Hepatocyte (in vitro differentiated cells): ENCODE measurements at regions not wholly inside any gene's neighbourhood (a gene's known extent, or its start where the extent isn't known, plus 50 kb on each side); places are given as distances from the start of the nearest gene placed in this dataset.

ENCODE experiments used
- DNase-seq: peaks from one replicate; pipeline ENCODE4 v3.0.0-alpha.2; 2016; ENCODE audit warnings: low spot score
- H2AFZ ChIP-seq: fragments of 200-600 bp; sonication (generic); 2 replicates; pipeline ENCODE4 v1.6.0; 2016; ENCODE audit warnings: antibody characterized with exemption, mild to moderate bottlenecking
- H3K27ac ChIP-seq: fragments of 200-600 bp; sonication (generic); 2 replicates; pipeline ENCODE4 v1.5.1; 2016; ENCODE audit warnings: mild to moderate bottlenecking
- H3K27me3 ChIP-seq: fragments of 200-600 bp; sonication (generic); 2 replicates; pipeline ENCODE4 v1.6.1; 2016
- H3K36me3 ChIP-seq: fragments of 200-600 bp; sonication (generic); replicated peaks from 2 replicates; pipeline ENCODE4 v1.5.1; 2016; ENCODE audit warnings: low read depth; ENCODE audit not compliant: insufficient read depth
- H3K4me1 ChIP-seq: fragments of 200-600 bp; sonication (generic); 2 replicates; pipeline ENCODE4 v1.5.1; 2016; ENCODE audit warnings: mild to moderate bottlenecking, moderate library complexity; ENCODE audit not compliant: insufficient read depth
- H3K4me2 ChIP-seq: fragments of 200-600 bp; sonication (generic); 2 replicates; pipeline ENCODE4 v1.6.0; 2016
- H3K4me3 ChIP-seq: fragments of 200-600 bp; sonication (generic); 2 replicates; pipeline ENCODE4 v1.5.1; 2016; ENCODE audit warnings: mild to moderate bottlenecking
- H3K79me2 ChIP-seq: fragments of 200-600 bp; sonication (generic); 2 replicates; pipeline ENCODE4 v1.6.0; 2017; ENCODE audit warnings: mild to moderate bottlenecking
- H3K9me2 ChIP-seq: fragments of 200-600 bp; sonication (generic); replicated peaks from 2 replicates; pipeline ENCODE4 v1.6.0; 2017; ENCODE audit warnings: mild to moderate bottlenecking; ENCODE audit not compliant: insufficient read depth
- H3K9me3 ChIP-seq: fragments of 200-600 bp; sonication (generic); 2 replicates; pipeline ENCODE4 v1.5.1; 2016; ENCODE audit warnings: low read depth, mild to moderate bottlenecking
- H4K20me1 ChIP-seq: fragments of 200-600 bp; sonication (generic); 2 replicates; pipeline ENCODE4 v1.6.0; 2016; ENCODE audit warnings: mild to moderate bottlenecking; ENCODE audit not compliant: insufficient read depth, poor library complexity, severe bottlenecking
- EZH2 ChIP-seq: fragments of 200-600 bp; sonication (generic); IDR thresholded peaks from 2 replicates; pipeline ENCODE4 v1.6.1; 2016; ENCODE audit warnings: antibody characterized with exemption, mild to moderate bottlenecking, borderline replicate concordance
- EZH2phosphoT487 ChIP-seq: fragments of 200-600 bp; sonication (generic); IDR thresholded peaks from one replicate; pipeline ENCODE4 v1.6.1; 2018; ENCODE audit warnings: antibody characterized with exemption, mild to moderate bottlenecking, low read depth, moderate library complexity; ENCODE audit not compliant: unreplicated experiment, severe bottlenecking
- WGBS: methylation state at CpG from one replicate; pipeline ENCODE4 v1.1.6; 2016; ENCODE audit warnings: low lambda C conversion rate; ENCODE audit errors: missing lambda C conversion rate; 5-methylcytosine and 5-hydroxymethylcytosine counted together
- TF ChIP-seq, protein P1 (sequence below): fragments of 200-600 bp; sonication (generic); IDR thresholded peaks from 2 replicates; pipeline ENCODE4 v1.5.1; 2016; ENCODE audit warnings: antibody characterized with exemption, mild to moderate bottlenecking; ENCODE audit not compliant: poor library complexity

DNA sequence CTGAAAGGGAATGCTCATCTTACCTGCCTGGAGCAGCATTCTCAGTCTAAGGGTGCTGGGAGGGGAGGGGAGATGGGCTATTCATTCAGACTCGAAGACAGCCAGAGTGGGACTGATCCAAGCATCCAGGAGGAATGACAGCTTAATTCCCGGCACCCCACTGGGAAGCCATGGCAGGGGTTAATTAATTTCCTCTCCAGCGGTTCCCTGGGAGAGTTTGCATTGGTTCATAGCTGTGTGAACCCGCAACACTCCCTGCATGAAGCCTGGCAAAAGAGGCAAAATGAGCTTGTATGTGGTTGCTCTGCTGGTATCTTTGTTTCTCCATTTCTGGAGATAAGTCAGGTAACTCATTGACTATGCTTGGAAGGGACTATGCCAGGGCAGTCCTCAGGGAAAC, 401.0 kb upstream of the SLC24A2 start:
- Histone ChIP-seq H3K27ac (no peak overlapping the region), H4K20me1 (no peaks in the 10 kb centered on the region), H3K9me3 (no peaks in the 10 kb centered on the region), H3K9me2 (no peaks in the 10 kb centered on the region), H3K36me3 (no peaks in the 10 kb centered on the region), H3K4me1 (no peaks in the 10 kb centered on the region), H3K4me2 (no peak overlapping the region), H3K4me3 (no peak overlapping the region), H3K27me3 (no peaks in the 10 kb centered on the region), H2AFZ (no peak overlapping the region), H3K79me2 (no peaks in the 10 kb centered on the region)
- DNase-seq = no peak
- TF ChIP-seq EZH2phosphoT487 (no peak), EZH2 (no peak)
- TF ChIP-seq, protein P1, sequence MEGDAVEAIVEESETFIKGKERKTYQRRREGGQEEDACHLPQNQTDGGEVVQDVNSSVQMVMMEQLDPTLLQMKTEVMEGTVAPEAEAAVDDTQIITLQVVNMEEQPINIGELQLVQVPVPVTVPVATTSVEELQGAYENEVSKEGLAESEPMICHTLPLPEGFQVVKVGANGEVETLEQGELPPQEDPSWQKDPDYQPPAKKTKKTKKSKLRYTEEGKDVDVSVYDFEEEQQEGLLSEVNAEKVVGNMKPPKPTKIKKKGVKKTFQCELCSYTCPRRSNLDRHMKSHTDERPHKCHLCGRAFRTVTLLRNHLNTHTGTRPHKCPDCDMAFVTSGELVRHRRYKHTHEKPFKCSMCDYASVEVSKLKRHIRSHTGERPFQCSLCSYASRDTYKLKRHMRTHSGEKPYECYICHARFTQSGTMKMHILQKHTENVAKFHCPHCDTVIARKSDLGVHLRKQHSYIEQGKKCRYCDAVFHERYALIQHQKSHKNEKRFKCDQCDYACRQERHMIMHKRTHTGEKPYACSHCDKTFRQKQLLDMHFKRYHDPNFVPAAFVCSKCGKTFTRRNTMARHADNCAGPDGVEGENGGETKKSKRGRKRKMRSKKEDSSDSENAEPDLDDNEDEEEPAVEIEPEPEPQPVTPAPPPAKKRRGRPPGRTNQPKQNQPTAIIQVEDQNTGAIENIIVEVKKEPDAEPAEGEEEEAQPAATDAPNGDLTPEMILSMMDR = no peak
- WGBS = 46% methylated on average over 4 of the region's 4 CpGs

DNA sequence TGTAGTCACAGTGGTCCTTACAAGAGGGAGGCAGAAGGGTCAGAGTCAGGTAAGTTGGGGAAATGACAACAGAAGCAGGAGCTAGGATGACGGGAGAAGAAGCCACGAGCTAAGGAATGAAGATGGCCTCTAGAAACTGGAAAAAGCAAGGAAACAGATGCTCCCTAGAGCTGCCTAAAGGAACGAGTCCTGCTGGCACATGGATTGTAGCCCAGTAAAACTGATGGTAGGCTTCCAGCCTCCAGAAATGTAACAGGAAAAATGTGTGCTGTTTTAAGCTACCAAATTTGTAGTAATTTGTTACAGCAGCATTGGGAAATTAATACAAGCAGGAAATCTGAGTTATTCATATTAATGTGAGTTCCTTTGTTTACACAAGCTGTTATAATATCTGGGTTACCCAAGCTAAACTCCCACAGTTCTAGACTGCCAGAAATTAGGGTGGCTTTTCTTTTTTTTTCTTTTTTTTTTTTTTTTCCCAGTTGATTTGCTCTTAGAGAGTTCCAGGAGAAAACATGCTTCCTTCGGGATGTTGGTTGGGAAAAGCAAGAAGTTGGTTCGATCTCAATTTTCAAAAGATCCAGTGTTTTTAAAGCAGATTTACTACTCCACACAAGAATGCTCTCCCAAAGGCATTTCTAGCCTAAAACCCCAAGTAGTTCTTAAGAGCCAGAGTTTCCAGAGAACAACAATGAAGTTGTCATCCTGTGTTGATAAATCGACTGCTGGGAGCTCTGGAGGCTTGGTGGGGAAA, 400.0 kb upstream of the SLC24A2 start:
- Histone ChIP-seq H3K9me3 (no peaks in the 10 kb centered on the region), H3K27me3 (no peaks in the 10 kb centered on the region), H3K4me1 (no peaks in the 10 kb centered on the region), H3K79me2 (no peaks in the 10 kb centered on the region), H3K36me3 (no peaks in the 10 kb centered on the region), H4K20me1 (no peaks in the 10 kb centered on the region), H3K4me2 (no peak overlapping the region), H3K4me3 (no peak overlapping the region), H3K9me2 (no peaks in the 10 kb centered on the region), H3K27ac (no peak overlapping the region), H2AFZ (no peak overlapping the region)
- TF ChIP-seq EZH2 = no peak
- TF ChIP-seq, protein P1 = no peak
- TF ChIP-seq EZH2phosphoT487 = no peak
- 76% methylated on average over 6 of the region's 6 CpGs for WGBS
- DNase-seq = no peak

DNA sequence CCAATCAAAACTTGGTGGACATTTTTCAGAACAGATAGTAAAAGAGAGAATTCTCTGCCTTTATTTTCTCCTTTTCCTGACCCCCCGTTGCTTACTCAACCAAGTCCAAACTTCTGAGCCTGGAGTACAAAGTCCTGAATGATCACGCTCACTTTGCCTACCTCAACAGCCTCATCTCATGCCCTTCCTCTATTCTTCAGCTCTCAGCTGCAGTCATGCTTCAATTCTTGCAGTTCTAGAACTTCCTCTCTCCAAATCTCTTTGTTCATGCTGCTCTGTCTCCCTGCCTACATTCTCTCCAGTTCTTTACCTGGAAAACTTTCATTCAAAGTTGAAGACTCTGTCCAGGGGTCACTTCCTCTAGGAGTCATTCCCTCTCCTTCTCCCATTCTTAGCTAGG, 398.5 kb upstream of the SLC24A2 start:
- H3K4me1 ChIP-seq = no peaks in the 10 kb centered on the region
- DNase-seq = no peak
- 69% methylated on average over 2 of the region's 2 CpGs for WGBS
- no peak overlapping the region for H3K4me2 ChIP-seq
- H3K4me3 ChIP-seq = no peak overlapping the region
- H2AFZ ChIP-seq = no peak overlapping the region
- H3K9me2 ChIP-seq = no peaks in the 10 kb centered on the region
- TF ChIP-seq, protein P1 = no peak
- TF ChIP-seq EZH2phosphoT487 (no peak), EZH2 (no peak)
- H3K36me3 ChIP-seq = no peaks in the 10 kb centered on the region
- no peaks in the 10 kb centered on the region for H3K9me3 ChIP-seq
- no peaks in the 10 kb centered on the region for H3K27me3 ChIP-seq
- no peak overlapping the region for H3K27ac ChIP-seq
- no peaks in the 10 kb centered on the region for H4K20me1 ChIP-seq
- no peaks in the 10 kb centered on the region for H3K79me2 ChIP-seq

DNA sequence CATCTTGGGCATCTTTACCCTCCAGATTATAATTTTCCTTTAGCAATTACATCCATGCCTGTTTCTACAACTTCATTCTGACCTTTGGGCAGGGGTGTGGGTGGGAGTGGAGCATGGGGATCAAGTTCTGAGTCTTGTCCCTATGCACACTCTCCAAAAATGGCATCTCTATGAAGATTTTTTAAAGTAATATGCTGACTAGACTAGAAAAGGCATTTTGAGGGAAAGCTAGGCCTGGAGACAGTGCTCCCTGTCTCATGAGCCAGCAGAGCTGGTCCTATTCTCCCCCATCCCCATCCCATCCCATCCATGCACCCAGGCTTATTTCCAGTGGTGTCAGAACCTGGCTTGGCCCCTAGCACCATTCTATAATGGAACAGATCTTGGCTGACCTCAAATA, 398.0 kb upstream of the SLC24A2 start:
- Histone ChIP-seq H3K9me3 (no peaks in the 10 kb centered on the region), H3K27ac (no peak overlapping the region), H3K9me2 (no peaks in the 10 kb centered on the region), H4K20me1 (no peaks in the 10 kb centered on the region), H3K79me2 (no peaks in the 10 kb centered on the region), H3K4me1 (no peaks in the 10 kb centered on the region), H3K4me3 (no peak overlapping the region), H3K4me2 (no peak overlapping the region), H2AFZ (no peak overlapping the region), H3K27me3 (no peaks in the 10 kb centered on the region), H3K36me3 (no peaks in the 10 kb centered on the region)
- TF ChIP-seq EZH2 (no peak), EZH2phosphoT487 (no peak)
- TF ChIP-seq, protein P1 = no peak
- no peak for DNase-seq
